ENCODE measurements at regions not wholly inside any gene's neighbourhood (a gene's known extent, or its start where the extent isn't known, plus 50 kb on each side); places are given as distances from the start of the nearest gene placed in this dataset.

DNA sequence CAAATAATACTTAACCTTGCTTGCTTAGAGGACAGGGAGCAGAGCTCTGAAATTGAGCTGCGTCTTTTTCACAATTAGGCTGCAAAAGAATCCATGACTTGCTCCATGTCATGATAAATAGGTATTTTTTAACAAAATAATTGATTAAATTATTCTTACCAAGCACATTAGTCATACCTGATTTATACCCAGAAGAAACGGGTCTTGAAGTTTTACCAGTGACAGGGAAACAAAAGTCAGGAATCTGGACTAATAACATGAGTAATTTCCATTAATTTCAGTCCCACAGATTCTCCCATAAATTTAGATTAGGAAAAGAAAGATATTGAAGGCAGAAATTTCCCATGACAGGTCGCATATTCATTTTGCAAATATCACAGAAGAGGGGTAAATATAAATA lies 85.0 kb upstream of the BMP5 start:
- TF ChIP-seq, protein P1, sequence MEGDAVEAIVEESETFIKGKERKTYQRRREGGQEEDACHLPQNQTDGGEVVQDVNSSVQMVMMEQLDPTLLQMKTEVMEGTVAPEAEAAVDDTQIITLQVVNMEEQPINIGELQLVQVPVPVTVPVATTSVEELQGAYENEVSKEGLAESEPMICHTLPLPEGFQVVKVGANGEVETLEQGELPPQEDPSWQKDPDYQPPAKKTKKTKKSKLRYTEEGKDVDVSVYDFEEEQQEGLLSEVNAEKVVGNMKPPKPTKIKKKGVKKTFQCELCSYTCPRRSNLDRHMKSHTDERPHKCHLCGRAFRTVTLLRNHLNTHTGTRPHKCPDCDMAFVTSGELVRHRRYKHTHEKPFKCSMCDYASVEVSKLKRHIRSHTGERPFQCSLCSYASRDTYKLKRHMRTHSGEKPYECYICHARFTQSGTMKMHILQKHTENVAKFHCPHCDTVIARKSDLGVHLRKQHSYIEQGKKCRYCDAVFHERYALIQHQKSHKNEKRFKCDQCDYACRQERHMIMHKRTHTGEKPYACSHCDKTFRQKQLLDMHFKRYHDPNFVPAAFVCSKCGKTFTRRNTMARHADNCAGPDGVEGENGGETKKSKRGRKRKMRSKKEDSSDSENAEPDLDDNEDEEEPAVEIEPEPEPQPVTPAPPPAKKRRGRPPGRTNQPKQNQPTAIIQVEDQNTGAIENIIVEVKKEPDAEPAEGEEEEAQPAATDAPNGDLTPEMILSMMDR (IDR thresholded peaks at IDR 0.05) = no peak
- no peak for TF ChIP-seq POLR2A (IDR thresholded peaks at IDR 0.05)
